Neural progenitor cell (in vitro differentiated cells): ENCODE measurements at regions not wholly inside any gene's neighbourhood (a gene's known extent, or its start where the extent isn't known, plus 50 kb on each side); places are given as distances from the start of the nearest gene placed in this dataset.

ENCODE experiments used
- CTCF ChIP-seq: fragments of 200-600 bp; sonication (generic); IDR thresholded peaks from 2 replicates; pipeline ENCODE4 v1.5.1; 2017; ENCODE audit warnings: antibody characterized with exemption, mild to moderate bottlenecking
- EZH2phosphoT487 ChIP-seq: fragments of 200-600 bp; sonication (generic); IDR thresholded peaks from 2 replicates; pipeline ENCODE4 v1.6.1; 2017; ENCODE audit warnings: antibody characterized with exemption

GRCh38 chr13:107461751-107462150 is 753.6 kb downstream of the LIG4 start:
- TF ChIP-seq CTCF (no peak), EZH2phosphoT487 (no peak)
